SU-DHL-6 (cell line): ENCODE measurements at regions not wholly inside any gene's neighbourhood (a gene's known extent, or its start where the extent isn't known, plus 50 kb on each side); places are given as distances from the start of the nearest gene placed in this dataset.
"Not testable (repeated sequence)": the region's sequence is repeated elsewhere in the genome, so short reads cannot be mapped to it uniquely, and the experiment has no call there.

ENCODE experiments used
- CTCF ChIP-seq: fragments of 200-600 bp; sonication (generic); IDR thresholded peaks from one replicate; pipeline ENCODE4 v1.5.1; 2017; ENCODE audit warnings: antibody characterized with exemption, mild to moderate bottlenecking, low read length, moderate library complexity; ENCODE audit not compliant: insufficient read depth, poor library complexity, severe bottlenecking
- EZH2phosphoT487 ChIP-seq: fragments of 200-600 bp; sonication (generic), shearing (Covaris generic); conservative IDR thresholded peaks from 2 replicates; pipeline ENCODE4 v1.6.1; 2018; ENCODE audit warnings: mild to moderate bottlenecking, antibody characterized with exemption, low read length, moderate library complexity, mixed read lengths

GRCh38 chr5:34217386-34217785 is 174.4 kb upstream of the C1QTNF3 start:
- TF ChIP-seq CTCF, EZH2phosphoT487: not testable (repeated sequence)
